Loucy (cell line): ENCODE measurements at regions not wholly inside any gene's neighbourhood (a gene's known extent, or its start where the extent isn't known, plus 50 kb on each side); places are given as distances from the start of the nearest gene placed in this dataset.
"Not testable (repeated sequence)": the region's sequence is repeated elsewhere in the genome, so short reads cannot be mapped to it uniquely, and the experiment has no call there.

Experiments used
- H2AFZ ChIP-seq: fragments of 200-600 bp; sonication (generic); 2 replicates; pipeline ENCODE4 v1.6.0; 2016; ENCODE audit warnings: antibody characterized with exemption, mild to moderate bottlenecking, low read length, moderate library complexity
- H3F3A ChIP-seq: fragments of 200-600 bp; 2 replicates; pipeline ENCODE4 v1.6.0; 2016; ENCODE audit warnings: antibody characterized with exemption, low read depth, mild to moderate bottlenecking
- H3K27me3 ChIP-seq: fragments of 200-600 bp; sonication (generic); 2 replicates; pipeline ENCODE4 v1.6.1; 2014; ENCODE audit warnings: low read length, mild to moderate bottlenecking; ENCODE audit not compliant: insufficient read depth, poor library complexity, severe bottlenecking
- H3K36me3 ChIP-seq: fragments of 200-600 bp; sonication (generic); 2 replicates; pipeline ENCODE4 v1.6.1; 2016; ENCODE audit warnings: low read length; ENCODE audit not compliant: insufficient read depth
- H3K4me1 ChIP-seq: fragments of 200-600 bp; sonication (generic); 2 replicates; pipeline ENCODE4 v1.5.1; 2014; ENCODE audit warnings: low read length, mild to moderate bottlenecking; ENCODE audit not compliant: insufficient read depth, poor library complexity, severe bottlenecking
- H3K4me2 ChIP-seq: fragments of 200-600 bp; sonication (generic); 2 replicates; pipeline ENCODE4 v1.6.0; 2014; ENCODE audit warnings: antibody characterized with exemption, low read length, low read depth, mild to moderate bottlenecking; ENCODE audit not compliant: poor library complexity, severe bottlenecking
- H3K4me3 ChIP-seq: fragments of 200-600 bp; sonication (generic); 2 replicates; pipeline ENCODE4 v1.5.1; 2014; ENCODE audit warnings: low read length, mild to moderate bottlenecking, mixed read lengths; ENCODE audit not compliant: poor library complexity, severe bottlenecking
- H3K79me2 ChIP-seq: fragments of 200-600 bp; sonication (generic); 2 replicates; pipeline ENCODE4 v1.6.1; 2014; ENCODE audit warnings: low read length; ENCODE audit not compliant: insufficient read depth
- H3K9ac ChIP-seq: fragments of 200-600 bp; sonication (generic); 2 replicates; pipeline ENCODE4 v1.6.0; 2014; ENCODE audit warnings: mild to moderate bottlenecking, low read depth, low read length, moderate library complexity; ENCODE audit not compliant: poor library complexity, severe bottlenecking
- H3K9me2 ChIP-seq: fragments of 200-600 bp; sonication (generic); replicated peaks from 2 replicates; pipeline ENCODE4 v1.6.1; 2016; ENCODE audit warnings: low read depth, low read length, mixed read lengths
- H3K9me3 ChIP-seq: fragments of 200-600 bp; sonication (generic); 2 replicates; pipeline ENCODE4 v1.6.1; 2014; ENCODE audit warnings: mild to moderate bottlenecking, antibody characterized with exemption, low read length, low read depth; ENCODE audit not compliant: insufficient read depth
- H4K20me1 ChIP-seq: fragments of 200-600 bp; sonication (generic); 2 replicates; pipeline ENCODE4 v1.6.0; 2014; ENCODE audit warnings: antibody characterized with exemption, low read length, mild to moderate bottlenecking; ENCODE audit not compliant: insufficient read depth, poor library complexity, severe bottlenecking
- CTCF ChIP-seq: fragments of 200-600 bp; sonication (generic); conservative IDR thresholded peaks from 2 replicates; pipeline ENCODE4 v1.5.1; 2014; ENCODE audit warnings: mild to moderate bottlenecking, antibody characterized with exemption, low read length
- EZH2phosphoT487 ChIP-seq: fragments of 200-600 bp; IDR thresholded peaks from 2 replicates; pipeline ENCODE4 v1.6.1; 2018; ENCODE audit warnings: antibody characterized with exemption, mild to moderate bottlenecking, moderate library complexity, borderline replicate concordance

- no peak overlapping the region for H2AFZ ChIP-seq
These were observed 71.8 kb upstream of the PKN2 start for GRCh38 chr1:88612292-88612691.

GRCh38 chr1:88612773-88613172 lies 71.3 kb upstream of the PKN2 start:
- H3K9me2 ChIP-seq = no peaks in the 10 kb centered on the region
- H3F3A ChIP-seq = no peaks in the 10 kb centered on the region
- no peaks in the 10 kb centered on the region for H3K36me3 ChIP-seq
- no peak overlapping the region for H2AFZ ChIP-seq
- no peak overlapping the region for H3K9ac ChIP-seq
- H4K20me1 ChIP-seq = no peaks in the 10 kb centered on the region
- H3K4me1 ChIP-seq = no peaks in the 10 kb centered on the region
- no peak overlapping the region for H3K4me2 ChIP-seq
- H3K79me2 ChIP-seq = no peaks in the 10 kb centered on the region
- TF ChIP-seq CTCF = no peak
- TF ChIP-seq EZH2phosphoT487 = no peak
- H3K4me3 ChIP-seq = no peak overlapping the region
- no peaks in the 10 kb centered on the region for H3K9me3 ChIP-seq
- no peaks in the 10 kb centered on the region for H3K27me3 ChIP-seq

More at GRCh38 chr1:88612292-88612691, 71.8 kb upstream of the PKN2 start:
- no peaks in the 10 kb centered on the region for H3K79me2 ChIP-seq
- no peaks in the 10 kb centered on the region for H3K36me3 ChIP-seq
- no peaks in the 10 kb centered on the region for H3K4me1 ChIP-seq
- no peaks in the 10 kb centered on the region for H3K27me3 ChIP-seq
- H4K20me1 ChIP-seq = no peaks in the 10 kb centered on the region
- H3K4me3 ChIP-seq = no peak overlapping the region
- no peak for TF ChIP-seq CTCF
- no peak for TF ChIP-seq EZH2phosphoT487
- no peak overlapping the region for H3K4me2 ChIP-seq
- H3K9ac ChIP-seq = no peak overlapping the region
- H3K9me2 ChIP-seq = no peaks in the 10 kb centered on the region
- no peaks in the 10 kb centered on the region for H3F3A ChIP-seq
- H3K9me3 ChIP-seq = no peaks in the 10 kb centered on the region

GRCh38 chr1:88618331-88618730 lies 65.7 kb upstream of the PKN2 start:
- no peaks in the 10 kb centered on the region for H4K20me1 ChIP-seq
- no peaks in the 10 kb centered on the region for H3F3A ChIP-seq
- no peaks in the 10 kb centered on the region for H3K36me3 ChIP-seq
- H3K4me3 ChIP-seq = no peak overlapping the region
- H3K27me3 ChIP-seq = no peaks in the 10 kb centered on the region
- H3K9me2 ChIP-seq = no peaks in the 10 kb centered on the region
- no peak overlapping the region for H2AFZ ChIP-seq
- H3K9me3 ChIP-seq = peaks cover 3% of the 10 kb centered on the region; the same call in 1 of the 2 replicates
- TF ChIP-seq EZH2phosphoT487 = no peak
- no peak for TF ChIP-seq CTCF
- H3K9ac ChIP-seq = no peak overlapping the region
- H3K4me2 ChIP-seq = no peak overlapping the region
- H3K4me1 ChIP-seq = no peaks in the 10 kb centered on the region
- H3K79me2 ChIP-seq = no peaks in the 10 kb centered on the region

- H3K36me3 ChIP-seq, H4K20me1 ChIP-seq, H3F3A ChIP-seq, H3K9me2 ChIP-seq, H3K9me3 ChIP-seq, H3K4me3 ChIP-seq, H2AFZ ChIP-seq, H3K27me3 ChIP-seq, H3K9ac ChIP-seq, H3K4me1 ChIP-seq, H3K79me2 ChIP-seq, H3K4me2 ChIP-seq: not testable (repeated sequence)
These were observed 61.0 kb upstream of the PKN2 start for GRCh38 chr1:88623101-88623500.
